MM.1S (cell line): ENCODE measurements at regions not wholly inside any gene's neighbourhood (a gene's known extent, or its start where the extent isn't known, plus 50 kb on each side); places are given as distances from the start of the nearest gene placed in this dataset.

Experiments
- CTCF ChIP-seq: fragments of 300-600 bp; sonication (generic); IDR thresholded peaks from 2 replicates; pipeline ENCODE4 v1.5.1; 2016; ENCODE audit warnings: antibody characterized with exemption, low read length, mixed read lengths
- EZH2 ChIP-seq: fragments of 300-600 bp; sonication (generic); optimal IDR thresholded peaks from 2 replicates; pipeline ENCODE3; 2017; ENCODE audit warnings: low read depth, mild to moderate bottlenecking, antibody characterized with exemption, low read length, mixed read lengths

DNA sequence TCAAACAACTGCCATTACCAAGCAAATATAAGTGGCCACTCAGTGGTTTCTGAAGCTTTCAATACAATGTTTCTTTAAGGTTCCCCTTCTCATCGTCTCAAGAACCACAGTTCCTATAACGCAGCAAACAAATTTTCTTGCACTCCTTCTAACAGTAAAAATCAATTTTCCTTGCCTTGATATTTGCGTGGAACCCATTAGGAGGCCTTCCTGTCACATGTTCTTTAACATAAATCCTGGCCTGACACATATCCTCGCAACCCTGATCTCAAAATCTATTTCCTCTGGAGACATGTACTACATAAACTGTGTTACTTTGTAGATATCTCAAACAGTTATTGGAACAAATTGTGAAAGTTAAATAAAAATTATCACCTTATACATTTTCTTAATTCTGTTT lies 65.9 kb upstream of the MANEA start:
- TF ChIP-seq CTCF (no peak), EZH2 (no peak)
